Right lobe of liver (tissue), 6 donors: ENCODE measurements at regions not wholly inside any gene's neighbourhood (a gene's known extent, or its start where the extent isn't known, plus 50 kb on each side); places are given as distances from the start of the nearest gene placed in this dataset.

Experiments used
- ATAC-seq, 4 donors: fragments of 200-7000 bp; cut with Tn5 transposase; one replicate each; pipeline ENCODE4 v1.9.1; 2020; ENCODE audit warnings: mild to moderate bottlenecking in 4 of 4, moderate library complexity in 4 of 4
- DNase-seq, 3 donors: peaks; one replicate each; pipeline ENCODE4 v3.0.0-alpha.2; 2020
- H3K27ac ChIP-seq, 3 donors: fragments of 200-600 bp; one replicate each; pipeline ENCODE4 v1.8.0; 2022
- H3K27me3 ChIP-seq, 2 donors: fragments of 200-600 bp; one replicate each; pipeline ENCODE4 v1.8.0; 2022
- H3K36me3 ChIP-seq, 4 donors: fragments of 200-600 bp; sonication (generic) in 1 of 4; one replicate each; pipeline versions ENCODE4 v1.5.1 to v1.8.0; 2017 to 2022; ENCODE audit warnings: control low read depth in 1 of 4
- H3K4me1 ChIP-seq, 4 donors: fragments of 200-600 bp; sonication (generic) in 1 of 4; one replicate each; pipeline versions ENCODE4 v1.5.1 to v1.8.0; 2017 to 2022; ENCODE audit warnings: control low read depth in 1 of 4
- H3K4me3 ChIP-seq, 3 donors: fragments of 200-600 bp; one replicate each; pipeline ENCODE4 v1.8.0; 2022
- H3K9me3 ChIP-seq, 4 donors: fragments of 200-600 bp; sonication (generic) in 1 of 4; one replicate each; pipeline versions ENCODE4 v1.5.1 to v1.8.0; 2017 to 2022; ENCODE audit warnings: control low read depth in 1 of 4
- POLR2A ChIP-seq: fragments of 450-650 bp; IDR thresholded peaks from one replicate; pipeline ENCODE4 v1.6.1; 2017; ENCODE audit warnings: antibody characterized with exemption, mild to moderate bottlenecking
- WGBS: methylation state at CpG from one replicate; pipeline ENCODE4 v1.1.6; 2018; ENCODE audit warnings: low coverage, low lambda C conversion rate; ENCODE audit not compliant: insufficient coverage; ENCODE audit errors: missing lambda C conversion rate; 5-methylcytosine and 5-hydroxymethylcytosine counted together
- intact Hi-C, 2 donors: fragments of 100-400 bp; cut with DNase I; formaldehyde crosslinking; loops; one replicate each; pipeline versions ENCODE4 v1.11.2 to v1.14.1; 2022
- TF ChIP-seq, protein P1 (sequence below), 4 donors: fragments of 200-600 bp in 3 of 4; fragments of 450-650 bp in 1 of 4; IDR thresholded peaks; one replicate each; pipeline versions ENCODE4 v1.5.1 to v1.8.0; 2016 to 2022; ENCODE audit warnings: antibody characterized with exemption in 4 of 4, mild to moderate bottlenecking in 2 of 4
- donor health status: DM: no; HTN: yes; CAD: no.
- donor health status: DM: no; HTN: no; CAD: no.
- donor health status: DM: no; HTN: no; CAD: no.
- donor health status: DM: no; HTN: yes; CAD: no.
- donor health status: DM: no; HTN: yes; CAD: no.

DNA sequence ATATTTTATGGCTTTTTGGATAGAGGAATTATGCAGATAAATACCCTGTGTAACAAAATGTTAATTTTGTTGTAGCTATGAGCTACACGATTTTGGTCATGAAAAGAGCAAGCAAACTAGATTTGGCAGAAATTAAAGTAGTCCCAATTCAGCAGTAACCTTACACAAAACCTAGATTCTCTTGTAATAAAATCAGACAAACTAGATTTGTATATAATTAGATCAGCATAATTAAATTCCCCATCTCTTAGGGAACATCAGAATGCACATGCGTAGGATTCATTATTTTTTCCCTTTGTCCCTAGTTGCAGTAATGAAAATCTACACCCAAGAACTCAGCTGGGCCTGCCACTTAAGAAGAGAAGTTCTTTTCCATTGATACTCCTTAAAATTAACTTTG is 1879.2 kb upstream of the CDH9 start:
- no peaks in the 10 kb centered on the region for H3K36me3 ChIP-seq
- intact Hi-C loops = no loop called here
- 45% methylated on average over 2 of the region's 2 CpGs for WGBS
- no peak overlapping the region for H3K4me3 ChIP-seq
- DNase-seq (no peak), ATAC-seq (no peak)
- TF ChIP-seq, protein P1, sequence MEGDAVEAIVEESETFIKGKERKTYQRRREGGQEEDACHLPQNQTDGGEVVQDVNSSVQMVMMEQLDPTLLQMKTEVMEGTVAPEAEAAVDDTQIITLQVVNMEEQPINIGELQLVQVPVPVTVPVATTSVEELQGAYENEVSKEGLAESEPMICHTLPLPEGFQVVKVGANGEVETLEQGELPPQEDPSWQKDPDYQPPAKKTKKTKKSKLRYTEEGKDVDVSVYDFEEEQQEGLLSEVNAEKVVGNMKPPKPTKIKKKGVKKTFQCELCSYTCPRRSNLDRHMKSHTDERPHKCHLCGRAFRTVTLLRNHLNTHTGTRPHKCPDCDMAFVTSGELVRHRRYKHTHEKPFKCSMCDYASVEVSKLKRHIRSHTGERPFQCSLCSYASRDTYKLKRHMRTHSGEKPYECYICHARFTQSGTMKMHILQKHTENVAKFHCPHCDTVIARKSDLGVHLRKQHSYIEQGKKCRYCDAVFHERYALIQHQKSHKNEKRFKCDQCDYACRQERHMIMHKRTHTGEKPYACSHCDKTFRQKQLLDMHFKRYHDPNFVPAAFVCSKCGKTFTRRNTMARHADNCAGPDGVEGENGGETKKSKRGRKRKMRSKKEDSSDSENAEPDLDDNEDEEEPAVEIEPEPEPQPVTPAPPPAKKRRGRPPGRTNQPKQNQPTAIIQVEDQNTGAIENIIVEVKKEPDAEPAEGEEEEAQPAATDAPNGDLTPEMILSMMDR (IDR thresholded peaks at IDR 0.05) = no peak
- no peak for TF ChIP-seq POLR2A
- no peaks in the 10 kb centered on the region for H3K4me1 ChIP-seq
- no peak overlapping the region for H3K27ac ChIP-seq
- no peaks in the 10 kb centered on the region for H3K9me3 ChIP-seq
- no peaks in the 10 kb centered on the region for H3K27me3 ChIP-seq

DNA sequence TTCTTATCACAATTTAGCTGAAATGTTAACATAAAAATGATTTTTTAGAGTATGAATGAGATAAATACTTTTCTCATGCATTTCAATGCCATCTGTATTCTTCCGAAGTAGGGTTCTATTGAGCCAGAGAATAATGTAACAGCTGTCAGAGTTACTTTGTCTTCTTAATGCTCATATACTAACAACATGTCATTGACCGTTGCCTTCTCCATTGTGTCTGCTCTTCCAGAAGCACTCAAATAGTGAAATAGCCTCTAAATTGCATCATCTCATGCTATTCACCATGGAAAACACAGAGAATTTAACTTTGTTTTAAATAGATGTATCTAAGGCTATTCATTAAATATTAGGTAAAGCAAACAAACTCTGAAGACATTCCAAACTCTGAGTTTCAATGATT is 1875.9 kb upstream of the CDH9 start:
- no peaks in the 10 kb centered on the region for H3K4me1 ChIP-seq
- no peaks in the 10 kb centered on the region for H3K9me3 ChIP-seq
- H3K27me3 ChIP-seq = no peaks in the 10 kb centered on the region
- H3K36me3 ChIP-seq = no peaks in the 10 kb centered on the region
- DNase-seq (no peak), ATAC-seq (no peak)
- no peak overlapping the region for H3K27ac ChIP-seq
- no peak overlapping the region for H3K4me3 ChIP-seq
- intact Hi-C loops = no loop called here
- TF ChIP-seq, protein P1 (IDR thresholded peaks at IDR 0.05) = no peak
- TF ChIP-seq POLR2A = no peak
- WGBS = 50% methylated on average over 2 of the region's 2 CpGs

- DNase-seq = no peak
- H3K4me3 ChIP-seq = no peak overlapping the region
- no peak overlapping the region for H3K27ac ChIP-seq
- no peaks in the 10 kb centered on the region for H3K27me3 ChIP-seq
- H3K9me3 ChIP-seq = no peaks in the 10 kb centered on the region
- H3K4me1 ChIP-seq = no peaks in the 10 kb centered on the region
- H3K36me3 ChIP-seq = no peaks in the 10 kb centered on the region
- TF ChIP-seq, protein P1 (IDR thresholded peaks at IDR 0.05) = no peak
- TF ChIP-seq POLR2A = no peak
- intact Hi-C loops = no loop called here
- ATAC-seq = no peak
Observed at GRCh38 chr5:28903643-28904042, 1865.3 kb upstream of the CDH9 start.

- Histone ChIP-seq H3K27ac (no peak overlapping the region), H3K27me3 (no peaks in the 10 kb centered on the region), H3K9me3 (no peaks in the 10 kb centered on the region), H3K4me3 (no peak overlapping the region), H3K36me3 (no peaks in the 10 kb centered on the region), H3K4me1 (no peaks in the 10 kb centered on the region)
- TF ChIP-seq POLR2A = no peak
- TF ChIP-seq, protein P1 (IDR thresholded peaks at IDR 0.05) = no peak
- intact Hi-C loops = no loop called here
- DNase-seq (no peak), ATAC-seq (no peak)
Observed at GRCh38 chr5:28896949-28897348, 1858.6 kb upstream of the CDH9 start.

GRCh38 chr5:28880936-28881335 is 1842.5 kb upstream of the CDH9 start:
- 44% methylated on average over 1 of the region's 1 CpG for WGBS
- H3K27ac ChIP-seq = no peak overlapping the region
- no peaks in the 10 kb centered on the region for H3K36me3 ChIP-seq
- H3K4me3 ChIP-seq = no peak overlapping the region
- TF ChIP-seq POLR2A = no peak
- TF ChIP-seq, protein P1 (IDR thresholded peaks at IDR 0.05) = no peak
- H3K27me3 ChIP-seq = no peaks in the 10 kb centered on the region
- DNase-seq (no peak), ATAC-seq (no peak)
- intact Hi-C loops = no loop called here
- no peaks in the 10 kb centered on the region for H3K9me3 ChIP-seq
- no peaks in the 10 kb centered on the region for H3K4me1 ChIP-seq
